K562 (cell line): ENCODE measurements at regions not wholly inside any gene's neighbourhood (a gene's known extent, or its start where the extent isn't known, plus 50 kb on each side); places are given as distances from the start of the nearest gene placed in this dataset.

ENCODE experiments used
- AFF1 ChIP-seq, 2 experiments: fragments of 450-650 bp; IDR thresholded peaks; 2 replicates each; pipeline ENCODE4 v1.6.1; 2018; ENCODE audit warnings: mild to moderate bottlenecking in 2 of 2, low read depth in 1 of 2; ENCODE audit not compliant: partially characterized antibody in 2 of 2
- CBX1 ChIP-seq: sonication (generic); IDR thresholded peaks from 2 replicates; pipeline ENCODE4 v1.6.1; 2016; ENCODE audit warnings: antibody characterized with exemption, low read depth, mild to moderate bottlenecking
- CTBP1 ChIP-seq: fragments of 450-650 bp; IDR thresholded peaks from 2 replicates; pipeline ENCODE4 v1.6.1; 2016; ENCODE audit warnings: borderline replicate concordance
- ESRRB ChIP-seq: fragments of 250-450 bp; sonication (Bioruptor Pico); IDR thresholded peaks from 2 replicates; pipeline ENCODE4 v1.5.0; 2020; ENCODE audit warnings: mild to moderate bottlenecking, moderate library complexity, borderline replicate concordance
- EWSR1 ChIP-seq: fragments of 450-650 bp; IDR thresholded peaks from 2 replicates; pipeline ENCODE4 v1.6.1; 2018; ENCODE audit warnings: borderline replicate concordance, mild to moderate bottlenecking, low read depth, moderate library complexity; ENCODE audit not compliant: partially characterized antibody
- GABPB2 ChIP-seq: fragments of 250-450 bp; sonication (Bioruptor Pico); conservative IDR thresholded peaks from 2 replicates; pipeline ENCODE4 v1.5.1; 2021; ENCODE audit warnings: mild to moderate bottlenecking
- GATAD2A ChIP-seq: fragments of 450-650 bp; IDR thresholded peaks from 2 replicates; pipeline ENCODE4 v1.6.1; 2017
- HDAC2 ChIP-seq: fragments of 450-650 bp; IDR thresholded peaks from 2 replicates; pipeline ENCODE4 v1.6.1; 2016; ENCODE audit warnings: mild to moderate bottlenecking
- JUNB ChIP-seq: fragments of 450-650 bp; formaldehyde crosslinking; conservative IDR thresholded peaks from 2 replicates; pipeline ENCODE4 v1.4.0; 2020; ENCODE audit warnings: mild to moderate bottlenecking
- LCOR ChIP-seq: sonication (generic); formaldehyde crosslinking; IDR thresholded peaks from 2 replicates; pipeline ENCODE4 v1.8.0; 2022; ENCODE audit warnings: mild to moderate bottlenecking, missing genetic modification reagents
- MYC ChIP-seq, 2 experiments: fragments of 250-450 bp in 1 of 2; sonication (Bioruptor Pico) in 1 of 2; IDR thresholded peaks; 2 replicates each; pipeline versions ENCODE4 v1.5.1 to v1.6.1; 2012 to 2021; ENCODE audit warnings: low read depth in 2 of 2, borderline replicate concordance in 1 of 2, improper control_type of control experiment in 1 of 2, low read length in 1 of 2, mild to moderate bottlenecking in 1 of 2, moderate library complexity in 1 of 2
- PPARD ChIP-seq: fragments of 250-450 bp; sonication (Bioruptor Pico); IDR thresholded peaks from 2 replicates; pipeline ENCODE4 v1.8.0; 2022; ENCODE audit warnings: inconsistent platforms, mild to moderate bottlenecking, moderate library complexity
- SMARCC2 ChIP-seq: fragments of 450-650 bp; IDR thresholded peaks from 2 replicates; pipeline ENCODE4 v1.6.1; 2017; ENCODE audit warnings: antibody characterized with exemption, moderate library complexity, mild to moderate bottlenecking, low read depth
- SUPT5H ChIP-seq: fragments of 450-650 bp; IDR thresholded peaks from 2 replicates; pipeline ENCODE4 v1.6.1; 2016
- TBL1XR1 ChIP-seq, 2 experiments: IDR thresholded peaks; 2 replicates each; pipeline ENCODE4 v1.6.1; 2012; ENCODE audit warnings: improper control_type of control experiment in 2 of 2, low read length in 2 of 2, mild to moderate bottlenecking in 1 of 2
- TFE3 ChIP-seq: fragments of 450-650 bp; formaldehyde crosslinking; IDR thresholded peaks from 2 replicates; pipeline ENCODE4 v1.4.0; 2020; ENCODE audit warnings: mild to moderate bottlenecking, mixed read lengths
- ZBTB49 ChIP-seq: sonication (generic); formaldehyde crosslinking; IDR thresholded peaks from 2 replicates; pipeline ENCODE4 v1.8.0; 2022; ENCODE audit warnings: missing genetic modification reagents, mild to moderate bottlenecking, borderline replicate concordance
- ZFP36 ChIP-seq: fragments of 150-350 bp; IDR thresholded peaks from 2 replicates; pipeline ENCODE4 v1.6.1; 2018; ENCODE audit warnings: low read length, low read depth; ENCODE audit not compliant: partially characterized antibody
- TF ChIP-seq, protein P1 (sequence below): sonication (generic); formaldehyde crosslinking; IDR thresholded peaks from 2 replicates; pipeline ENCODE4 v1.8.0; 2022; ENCODE audit warnings: mild to moderate bottlenecking, low read depth, missing genetic modification reagents

- TF ChIP-seq ZBTB49 (CRISPR knock-in tag): no peak
- TF ChIP-seq, protein P1, sequence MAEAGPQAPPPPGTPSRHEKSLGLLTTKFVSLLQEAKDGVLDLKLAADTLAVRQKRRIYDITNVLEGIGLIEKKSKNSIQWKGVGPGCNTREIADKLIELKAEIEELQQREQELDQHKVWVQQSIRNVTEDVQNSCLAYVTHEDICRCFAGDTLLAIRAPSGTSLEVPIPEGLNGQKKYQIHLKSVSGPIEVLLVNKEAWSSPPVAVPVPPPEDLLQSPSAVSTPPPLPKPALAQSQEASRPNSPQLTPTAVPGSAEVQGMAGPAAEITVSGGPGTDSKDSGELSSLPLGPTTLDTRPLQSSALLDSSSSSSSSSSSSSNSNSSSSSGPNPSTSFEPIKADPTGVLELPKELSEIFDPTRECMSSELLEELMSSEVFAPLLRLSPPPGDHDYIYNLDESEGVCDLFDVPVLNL: no peak
- peak; percentile 64; the same call in 1 of the 2 replicates for TF ChIP-seq HDAC2
- TF ChIP-seq CBX1: no peak
- TF ChIP-seq AFF1 (IDR thresholded peaks at IDR 0.05; ENCODE audit: low read depth in 1 of 2, partially characterized antibody in 2 of 2): peak in 1 of 2 experiments; percentile 80
- peak; percentile 72; the same call in 1 of the 2 replicates for TF ChIP-seq CTBP1
- TF ChIP-seq ZFP36: no peak
- TF ChIP-seq ESRRB: no peak
- TF ChIP-seq SMARCC2: no peak; the same call in 1 of the 2 replicates
- TF ChIP-seq JUNB (CRISPR knock-in tag): no peak
- TF ChIP-seq MYC (IDR thresholded peaks at IDR 0.05; ENCODE audit: low read depth, low read length): no peak
- TF ChIP-seq MYC (CRISPR knock-in tag; IDR thresholded peaks at IDR 0.05; ENCODE audit: borderline replicate concordance, low read depth): no peak
- TF ChIP-seq TBL1XR1 (IDR thresholded peaks at IDR 0.05; ENCODE audit: low read length in 2 of 2): 0 out of 4 replicates have a peak, but pooled peaks of 1 of the 2 experiments have one; percentile 30
- no peak for TF ChIP-seq SUPT5H
- no peak for TF ChIP-seq LCOR (CRISPR knock-in tag)
- no peak for TF ChIP-seq EWSR1
- TF ChIP-seq TFE3: no peak
- no peak for TF ChIP-seq GABPB2 (CRISPR knock-in tag)
- TF ChIP-seq PPARD (CRISPR knock-in tag): no peak
- TF ChIP-seq GATAD2A: peak; percentile 58; the same call in 1 of the 2 replicates
Observed at GRCh38 chr7:106562711-106563366, 98.1 kb downstream of the CCDC71L start (continued).
